ENCODE measurements at regions not wholly inside any gene's neighbourhood (a gene's known extent, or its start where the extent isn't known, plus 50 kb on each side); places are given as distances from the start of the nearest gene placed in this dataset.

GRCh38 chr2:52697690-52698089, 1069.9 kb upstream of the CHAC2 start:
- TF ChIP-seq CTCF (IDR thresholded peaks at IDR 0.05) (no peak), POLR2AphosphoS5 (IDR thresholded peaks at IDR 0.05) (no peak)

All from sigmoid colon (tissue), 4 donors.